ENCODE measurements at regions not wholly inside any gene's neighbourhood (a gene's known extent, or its start where the extent isn't known, plus 50 kb on each side); places are given as distances from the start of the nearest gene placed in this dataset.

DNA sequence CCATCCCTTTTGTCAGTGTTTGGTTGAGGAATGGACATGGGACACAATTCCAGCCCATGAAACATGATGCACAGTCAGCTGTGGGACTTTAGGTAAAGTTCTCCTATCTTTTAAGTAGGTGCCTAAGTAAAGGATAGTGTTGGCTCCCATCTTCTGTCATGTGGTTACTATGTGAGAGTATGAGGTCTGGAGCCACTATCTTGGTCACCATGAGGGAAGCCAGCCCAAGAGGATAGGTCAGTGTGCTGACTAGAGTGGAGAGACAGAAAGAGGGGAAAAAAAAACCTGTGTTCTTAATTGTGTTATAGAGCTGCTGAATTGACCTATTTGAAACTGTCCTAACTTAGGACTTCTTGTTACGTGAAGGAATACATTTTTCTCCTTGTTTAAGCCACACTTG is 89.7 kb upstream of the NAMPT start:
- TF ChIP-seq POLR2A (IDR thresholded peaks at IDR 0.05) = no peak
- no peak for TF ChIP-seq EP300 (IDR thresholded peaks at IDR 0.05)
- TF ChIP-seq, protein P1, sequence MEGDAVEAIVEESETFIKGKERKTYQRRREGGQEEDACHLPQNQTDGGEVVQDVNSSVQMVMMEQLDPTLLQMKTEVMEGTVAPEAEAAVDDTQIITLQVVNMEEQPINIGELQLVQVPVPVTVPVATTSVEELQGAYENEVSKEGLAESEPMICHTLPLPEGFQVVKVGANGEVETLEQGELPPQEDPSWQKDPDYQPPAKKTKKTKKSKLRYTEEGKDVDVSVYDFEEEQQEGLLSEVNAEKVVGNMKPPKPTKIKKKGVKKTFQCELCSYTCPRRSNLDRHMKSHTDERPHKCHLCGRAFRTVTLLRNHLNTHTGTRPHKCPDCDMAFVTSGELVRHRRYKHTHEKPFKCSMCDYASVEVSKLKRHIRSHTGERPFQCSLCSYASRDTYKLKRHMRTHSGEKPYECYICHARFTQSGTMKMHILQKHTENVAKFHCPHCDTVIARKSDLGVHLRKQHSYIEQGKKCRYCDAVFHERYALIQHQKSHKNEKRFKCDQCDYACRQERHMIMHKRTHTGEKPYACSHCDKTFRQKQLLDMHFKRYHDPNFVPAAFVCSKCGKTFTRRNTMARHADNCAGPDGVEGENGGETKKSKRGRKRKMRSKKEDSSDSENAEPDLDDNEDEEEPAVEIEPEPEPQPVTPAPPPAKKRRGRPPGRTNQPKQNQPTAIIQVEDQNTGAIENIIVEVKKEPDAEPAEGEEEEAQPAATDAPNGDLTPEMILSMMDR (IDR thresholded peaks at IDR 0.05) = no peak

Data from sigmoid colon (tissue), 4 donors.